A673 (cell line): ENCODE measurements at regions not wholly inside any gene's neighbourhood (a gene's known extent, or its start where the extent isn't known, plus 50 kb on each side); places are given as distances from the start of the nearest gene placed in this dataset.
A peak's percentile ranks its signal among the peaks of the same experiment; 100 is the strongest.

Experiments used
- EZH2 ChIP-seq: fragments of 200-600 bp; sonication (generic); IDR thresholded peaks from 2 replicates; pipeline ENCODE4 v1.6.1; 2017; ENCODE audit warnings: borderline replicate concordance, low read depth, mild to moderate bottlenecking, mixed read lengths, antibody characterized with exemption, low read length; ENCODE audit not compliant: poor library complexity, severe bottlenecking
- TF ChIP-seq, protein P1 (sequence below): fragments of 300-800, 200-600 bp; sonication (generic); conservative IDR thresholded peaks from 2 replicates; pipeline ENCODE4 v1.5.1; 2017; ENCODE audit warnings: low read depth, mild to moderate bottlenecking, antibody characterized with exemption, low read length, moderate library complexity, mixed read lengths

DNA sequence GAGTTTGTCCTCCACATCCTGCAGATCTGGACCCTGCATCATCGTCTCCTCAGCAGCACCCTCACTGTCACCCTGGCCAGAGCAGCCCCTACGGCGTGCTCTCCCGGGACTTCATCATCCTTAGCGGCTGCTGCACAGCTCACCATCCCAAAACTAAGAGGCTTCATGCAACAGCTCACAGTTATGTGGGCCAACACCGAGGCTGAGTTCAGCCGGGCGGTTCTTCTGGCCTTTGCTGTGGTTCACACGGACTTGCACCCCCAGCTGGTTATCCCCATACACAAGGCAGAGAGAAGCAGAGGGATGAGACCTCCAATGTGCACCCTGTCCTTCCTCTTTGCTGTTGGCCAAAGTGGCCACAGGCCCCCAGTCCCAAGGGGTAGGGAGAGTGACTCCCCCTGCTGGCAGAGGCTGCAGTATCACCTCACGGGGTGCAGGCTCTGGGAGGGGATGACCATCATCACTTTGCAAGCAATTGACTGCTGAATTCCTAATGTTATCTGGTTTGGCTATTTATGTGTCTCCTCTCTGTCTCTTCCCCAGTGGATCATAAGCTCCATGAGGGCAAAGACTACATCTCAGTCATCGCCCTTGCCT lies 276.8 kb downstream of the BRD1 start:
- TF ChIP-seq, protein P1, sequence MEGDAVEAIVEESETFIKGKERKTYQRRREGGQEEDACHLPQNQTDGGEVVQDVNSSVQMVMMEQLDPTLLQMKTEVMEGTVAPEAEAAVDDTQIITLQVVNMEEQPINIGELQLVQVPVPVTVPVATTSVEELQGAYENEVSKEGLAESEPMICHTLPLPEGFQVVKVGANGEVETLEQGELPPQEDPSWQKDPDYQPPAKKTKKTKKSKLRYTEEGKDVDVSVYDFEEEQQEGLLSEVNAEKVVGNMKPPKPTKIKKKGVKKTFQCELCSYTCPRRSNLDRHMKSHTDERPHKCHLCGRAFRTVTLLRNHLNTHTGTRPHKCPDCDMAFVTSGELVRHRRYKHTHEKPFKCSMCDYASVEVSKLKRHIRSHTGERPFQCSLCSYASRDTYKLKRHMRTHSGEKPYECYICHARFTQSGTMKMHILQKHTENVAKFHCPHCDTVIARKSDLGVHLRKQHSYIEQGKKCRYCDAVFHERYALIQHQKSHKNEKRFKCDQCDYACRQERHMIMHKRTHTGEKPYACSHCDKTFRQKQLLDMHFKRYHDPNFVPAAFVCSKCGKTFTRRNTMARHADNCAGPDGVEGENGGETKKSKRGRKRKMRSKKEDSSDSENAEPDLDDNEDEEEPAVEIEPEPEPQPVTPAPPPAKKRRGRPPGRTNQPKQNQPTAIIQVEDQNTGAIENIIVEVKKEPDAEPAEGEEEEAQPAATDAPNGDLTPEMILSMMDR, result 0 out of 2 replicates have a peak, but pooled peaks have one; percentile 19
- no peak for TF ChIP-seq EZH2
